Small intestine (tissue), 7 donors: ENCODE measurements at regions not wholly inside any gene's neighbourhood (a gene's known extent, or its start where the extent isn't known, plus 50 kb on each side); places are given as distances from the start of the nearest gene placed in this dataset.

Experiments used
- DNase-seq, 2 donors: peaks; one replicate each; pipeline versions ENCODE4 v3.0.0 to v3.0.0-alpha.2; 2013
- FAIRE-seq: peaks from 2 replicates; lab custom pipeline; 2012; peaks lifted over from hg19 to GRCh38; lab: Jason Lieb, UNC
- H3K27ac ChIP-seq, 3 donors: one replicate each; pipeline ENCODE4 v1.5.1; 2013; ENCODE audit warnings: low read length in 2 of 3, mild to moderate bottlenecking in 2 of 3, control low read depth in 1 of 3, inconsistent platforms in 1 of 3, low read depth in 1 of 3, moderate library complexity in 1 of 3
- H3K27me3 ChIP-seq, 3 donors: one replicate each; pipeline ENCODE4 v1.6.1; 2013; ENCODE audit warnings: low read length in 3 of 3, inconsistent platforms in 1 of 3; ENCODE audit not compliant: control insufficient read depth in 3 of 3, insufficient read depth in 3 of 3
- H3K36me3 ChIP-seq, 3 donors: one replicate each; pipeline ENCODE4 v1.6.1; 2013; ENCODE audit warnings: low read length in 3 of 3, inconsistent platforms in 1 of 3, low read depth in 1 of 3, mild to moderate bottlenecking in 1 of 3, moderate library complexity in 1 of 3; ENCODE audit not compliant: control insufficient read depth in 3 of 3, insufficient read depth in 2 of 3
- H3K4me1 ChIP-seq, 3 donors: one replicate each; pipeline ENCODE4 v1.6.1; 2013; ENCODE audit warnings: low read length in 2 of 3, inconsistent platforms in 1 of 3, low read depth in 1 of 3, mild to moderate bottlenecking in 1 of 3, moderate library complexity in 1 of 3; ENCODE audit not compliant: control insufficient read depth in 3 of 3, insufficient read depth in 2 of 3
- H3K4me3 ChIP-seq, 3 donors: one replicate each; pipeline ENCODE4 v1.5.1; 2013; ENCODE audit warnings: low read length in 3 of 3, control low read depth in 1 of 3, inconsistent platforms in 1 of 3, low read depth in 1 of 3, mild to moderate bottlenecking in 1 of 3, moderate library complexity in 1 of 3
- H3K9me3 ChIP-seq, 2 donors: one replicate each; pipeline ENCODE4 v1.6.1; 2013; ENCODE audit warnings: low read depth in 1 of 2, low read length in 1 of 2; ENCODE audit not compliant: control insufficient read depth in 2 of 2, insufficient read depth in 1 of 2
- WGBS, 3 donors: extraction: QIAGEN DNeasy Blood & Tissue Kit; methylation state at CpG; one replicate each; pipeline ENCODE4 v1.1.7; 2013; 5-methylcytosine and 5-hydroxymethylcytosine counted together
- donor health status: healthy with polysubstance abuse.
- donor health status: control.
- donor health status: control.
- donor health status: Bipolar disorder and iron deficiency.
- donor health status: healthy.

GRCh38 chr15:95910643-95911212 is 419.8 kb upstream of the NR2F2 start:
- 76 to 85% (median 81%) methylated on average over 11 of the region's 11 CpGs for WGBS, 3 donors
- no peak for DNase-seq
- no peak for FAIRE-seq
- Histone ChIP-seq H3K27ac (no peak overlapping the region), H3K4me1 (no peaks in the 10 kb centered on the region), H3K36me3 (no peaks in the 10 kb centered on the region), H3K27me3 (peaks cover 0 to 4% (median 0%) of the 10 kb centered on the region in 3 donors), H3K9me3 (no peaks in the 10 kb centered on the region), H3K4me3 (no peak overlapping the region)

- no peak overlapping the region for H3K27ac ChIP-seq
- FAIRE-seq (no peak), DNase-seq (no peak)
- H3K9me3 ChIP-seq: no peaks in the 10 kb centered on the region
- 49 to 72% (median 59%) methylated on average over 11 of the region's 11 CpGs for WGBS, 3 donors
- no peak overlapping the region for H3K4me3 ChIP-seq
- peaks cover 0 to 4% (median 0%) of the 10 kb centered on the region in 3 donors for H3K27me3 ChIP-seq
- H3K36me3 ChIP-seq: no peaks in the 10 kb centered on the region
- no peaks in the 10 kb centered on the region for H3K4me1 ChIP-seq
Measured at GRCh38 chr15:95911570-95912279, 418.8 kb upstream of the NR2F2 start.

- no peak for DNase-seq
- Histone ChIP-seq H3K4me3 (no peak overlapping the region), H3K27me3 (peaks cover 0 to 4% (median 0%) of the 10 kb centered on the region in 3 donors), H3K9me3 (no peaks in the 10 kb centered on the region), H3K36me3 (no peaks in the 10 kb centered on the region), H3K27ac (no peak overlapping the region), H3K4me1 (no peaks in the 10 kb centered on the region)
- WGBS, 3 donors: 61 to 81% (median 70%) methylated on average over 7 of the region's 7 CpGs
- no peak for FAIRE-seq
Measured at GRCh38 chr15:95912280-95912625, 418.2 kb upstream of the NR2F2 start.

GRCh38 chr15:95912728-95913127 is 417.8 kb upstream of the NR2F2 start:
- FAIRE-seq (no peak), DNase-seq (no peak)
- Histone ChIP-seq H3K9me3 (no peaks in the 10 kb centered on the region), H3K27me3 (peaks cover 0 to 4% (median 0%) of the 10 kb centered on the region in 3 donors), H3K36me3 (no peaks in the 10 kb centered on the region), H3K4me1 (no peaks in the 10 kb centered on the region), H3K27ac (no peak overlapping the region), H3K4me3 (no peak overlapping the region)
- 31 to 75% (median 59%) methylated on average over 2 of the region's 2 CpGs for WGBS, 3 donors

- no peaks in the 10 kb centered on the region for H3K27me3 ChIP-seq
- WGBS, 3 donors: 52 to 63% (median 55%) methylated on average over 3 of the region's 3 CpGs
Measured at GRCh38 chr15:95916568-95916967, 413.9 kb upstream of the NR2F2 start.

GRCh38 chr15:95918525-95918924 is 412.0 kb upstream of the NR2F2 start:
- Histone ChIP-seq H3K27ac (no peak overlapping the region), H3K27me3 (no peaks in the 10 kb centered on the region), H3K4me1 (no peaks in the 10 kb centered on the region), H3K9me3 (no peaks in the 10 kb centered on the region), H3K4me3 (no peak overlapping the region), H3K36me3 (no peaks in the 10 kb centered on the region)
- FAIRE-seq (no peak), DNase-seq (no peak)
- WGBS, 3 donors: 92 to 95% (median 94%) methylated on average over 3 of the region's 3 CpGs

More at GRCh38 chr15:95916568-95916967, 413.9 kb upstream of the NR2F2 start:
- H3K9me3 ChIP-seq: no peaks in the 10 kb centered on the region
- H3K4me3 ChIP-seq: no peak overlapping the region
- no peak overlapping the region for H3K27ac ChIP-seq
- H3K36me3 ChIP-seq: no peaks in the 10 kb centered on the region
- DNase-seq (no peak), FAIRE-seq (no peak)
- H3K4me1 ChIP-seq: no peaks in the 10 kb centered on the region

GRCh38 chr15:95919460-95919859 is 411.0 kb upstream of the NR2F2 start:
- Histone ChIP-seq H3K9me3 (no peaks in the 10 kb centered on the region), H3K4me3 (no peak overlapping the region), H3K36me3 (no peaks in the 10 kb centered on the region), H3K27ac (no peak overlapping the region), H3K27me3 (no peaks in the 10 kb centered on the region), H3K4me1 (no peaks in the 10 kb centered on the region)
- FAIRE-seq (no peak), DNase-seq (no peak)
- WGBS, 3 donors: 58 to 81% (median 70%) methylated on average over 1 of the region's 1 CpG

- Histone ChIP-seq H3K36me3 (no peaks in the 10 kb centered on the region), H3K9me3 (no peaks in the 10 kb centered on the region), H3K4me1 (no peaks in the 10 kb centered on the region), H3K27ac (no peak overlapping the region), H3K27me3 (no peaks in the 10 kb centered on the region), H3K4me3 (no peak overlapping the region)
- DNase-seq: no peak
- FAIRE-seq: no peak
Measured at GRCh38 chr15:95921404-95921803, 409.1 kb upstream of the NR2F2 start.
